ENCODE measurements at regions not wholly inside any gene's neighbourhood (a gene's known extent, or its start where the extent isn't known, plus 50 kb on each side); places are given as distances from the start of the nearest gene placed in this dataset.

DNA sequence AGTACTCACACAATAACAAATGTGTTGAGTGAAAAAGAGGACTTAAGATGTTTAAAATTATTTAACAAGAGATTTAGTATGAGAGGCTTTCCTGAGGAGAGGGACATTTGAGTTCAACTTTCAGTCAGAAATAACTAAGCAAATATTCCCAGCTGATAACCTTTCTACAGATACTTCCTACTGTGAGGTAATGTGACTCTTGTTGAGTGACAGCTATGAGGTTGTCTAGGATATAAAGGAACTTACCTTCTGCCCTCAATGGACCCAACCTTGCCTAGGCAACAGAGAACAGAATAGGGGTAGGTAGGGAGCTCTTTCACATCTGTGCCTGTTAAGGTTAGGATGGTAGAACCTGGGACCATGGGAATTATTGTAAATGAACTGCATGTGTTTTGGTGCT is 54.7 kb downstream of the GLUD2 start:
- TF ChIP-seq, protein P1, sequence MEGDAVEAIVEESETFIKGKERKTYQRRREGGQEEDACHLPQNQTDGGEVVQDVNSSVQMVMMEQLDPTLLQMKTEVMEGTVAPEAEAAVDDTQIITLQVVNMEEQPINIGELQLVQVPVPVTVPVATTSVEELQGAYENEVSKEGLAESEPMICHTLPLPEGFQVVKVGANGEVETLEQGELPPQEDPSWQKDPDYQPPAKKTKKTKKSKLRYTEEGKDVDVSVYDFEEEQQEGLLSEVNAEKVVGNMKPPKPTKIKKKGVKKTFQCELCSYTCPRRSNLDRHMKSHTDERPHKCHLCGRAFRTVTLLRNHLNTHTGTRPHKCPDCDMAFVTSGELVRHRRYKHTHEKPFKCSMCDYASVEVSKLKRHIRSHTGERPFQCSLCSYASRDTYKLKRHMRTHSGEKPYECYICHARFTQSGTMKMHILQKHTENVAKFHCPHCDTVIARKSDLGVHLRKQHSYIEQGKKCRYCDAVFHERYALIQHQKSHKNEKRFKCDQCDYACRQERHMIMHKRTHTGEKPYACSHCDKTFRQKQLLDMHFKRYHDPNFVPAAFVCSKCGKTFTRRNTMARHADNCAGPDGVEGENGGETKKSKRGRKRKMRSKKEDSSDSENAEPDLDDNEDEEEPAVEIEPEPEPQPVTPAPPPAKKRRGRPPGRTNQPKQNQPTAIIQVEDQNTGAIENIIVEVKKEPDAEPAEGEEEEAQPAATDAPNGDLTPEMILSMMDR (IDR thresholded peaks at IDR 0.05; ENCODE audit: low read depth, low read length), result no peak
- no peak for DNase-seq (ENCODE audit: low read depth, low spot score)
- in situ Hi-C loops (cut with HindIII; ENCODE audit: low sequenced_read_pairs), result no loop called here
- H3K4me3 ChIP-seq (ENCODE audit: low read depth, low read length), result no peak overlapping the region

- in situ Hi-C loops (cut with HindIII; ENCODE audit: low sequenced_read_pairs), result no loop called here
- TF ChIP-seq, protein P1 (IDR thresholded peaks at IDR 0.05; ENCODE audit: low read depth, low read length), result no peak
- no peak for DNase-seq (ENCODE audit: low read depth, low spot score)
- H3K4me3 ChIP-seq (ENCODE audit: low read depth, low read length), result no peak overlapping the region
Observed at GRCh38 chrX:121103381-121103780, 56.0 kb downstream of the GLUD2 start.

GRCh38 chrX:121106484-121107235 is 59.2 kb downstream of the GLUD2 start:
- no peak overlapping the region for H3K4me3 ChIP-seq (ENCODE audit: low read depth, low read length)
- no peak for DNase-seq (ENCODE audit: low read depth, low spot score)
- TF ChIP-seq, protein P1 (IDR thresholded peaks at IDR 0.05; ENCODE audit: low read depth, low read length), result no peak
- in situ Hi-C loops (cut with HindIII; ENCODE audit: low sequenced_read_pairs), result no loop called here

DNA sequence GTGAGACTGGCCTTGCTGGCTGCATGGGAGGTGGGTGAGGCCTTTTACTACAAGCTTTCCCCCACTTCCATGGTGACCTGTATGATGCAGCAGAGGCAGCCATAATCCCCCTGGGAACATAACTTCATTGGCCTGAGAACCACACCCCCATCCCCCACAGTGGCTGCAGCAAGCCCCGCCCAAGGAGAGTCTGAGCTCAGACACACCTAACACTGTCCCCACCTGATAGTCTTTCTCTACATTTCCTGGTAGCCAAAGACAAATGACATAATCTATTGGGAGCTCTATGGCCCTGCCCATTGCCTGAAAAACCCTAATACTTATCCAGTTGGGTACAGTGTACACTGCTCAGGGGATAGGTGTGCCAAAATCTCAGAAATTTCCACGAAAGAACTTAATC is 62.6 kb downstream of the GLUD2 start:
- DNase-seq (ENCODE audit: low read depth, low spot score), result no peak
- TF ChIP-seq, protein P1 (IDR thresholded peaks at IDR 0.05; ENCODE audit: low read depth, low read length), result no peak
- in situ Hi-C loops (cut with HindIII; ENCODE audit: low sequenced_read_pairs), result no loop called here
- no peak overlapping the region for H3K4me3 ChIP-seq (ENCODE audit: low read depth, low read length)

GRCh38 chrX:121110536-121110935 is 63.1 kb downstream of the GLUD2 start:
- no peak overlapping the region for H3K4me3 ChIP-seq (ENCODE audit: low read depth, low read length)
- TF ChIP-seq, protein P1 (IDR thresholded peaks at IDR 0.05; ENCODE audit: low read depth, low read length), result no peak
- no peak for DNase-seq (ENCODE audit: low read depth, low spot score)
- in situ Hi-C loops (cut with HindIII; ENCODE audit: low sequenced_read_pairs), result no loop called here

DNA sequence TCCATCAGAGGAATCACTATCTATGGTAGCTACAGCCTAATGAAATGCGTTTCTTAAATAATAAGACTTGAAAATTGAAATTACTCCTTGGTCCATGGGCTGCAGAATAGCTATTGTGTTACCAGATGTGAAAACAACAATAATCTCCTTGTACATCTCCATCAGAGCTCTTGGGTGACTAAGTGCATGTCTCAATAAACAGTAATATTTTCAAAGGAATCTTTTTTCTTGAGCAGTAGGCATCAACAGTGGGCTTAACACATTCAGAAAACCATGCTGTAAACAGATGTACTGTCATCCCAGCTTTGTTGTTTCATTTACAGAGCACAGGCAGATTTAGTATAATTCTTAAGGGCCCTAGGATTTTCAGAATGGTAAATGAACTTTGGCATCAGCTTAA is 67.3 kb downstream of the GLUD2 start:
- H3K4me3 ChIP-seq (ENCODE audit: low read depth, low read length), result no peak overlapping the region
- TF ChIP-seq, protein P1 (IDR thresholded peaks at IDR 0.05; ENCODE audit: low read depth, low read length), result no peak
- DNase-seq (ENCODE audit: low read depth, low spot score), result no peak
- in situ Hi-C loops (cut with HindIII; ENCODE audit: low sequenced_read_pairs), result no loop called here
